Kidney capillary endothelial cell (primary cell): ENCODE measurements at regions not wholly inside any gene's neighbourhood (a gene's known extent, or its start where the extent isn't known, plus 50 kb on each side); places are given as distances from the start of the nearest gene placed in this dataset.

Source experiments
- DNase-seq: peaks from one replicate; pipeline ENCODE4 v3.0.0-alpha.2; 2018; ENCODE audit warnings: low spot score

GRCh38 chr5:77569409-77569808 lies 69.1 kb downstream of the OTP start:
- DNase-seq, result no peak

- no peak for DNase-seq
These were observed 70.0 kb downstream of the OTP start for GRCh38 chr5:77568555-77568954.

DNA sequence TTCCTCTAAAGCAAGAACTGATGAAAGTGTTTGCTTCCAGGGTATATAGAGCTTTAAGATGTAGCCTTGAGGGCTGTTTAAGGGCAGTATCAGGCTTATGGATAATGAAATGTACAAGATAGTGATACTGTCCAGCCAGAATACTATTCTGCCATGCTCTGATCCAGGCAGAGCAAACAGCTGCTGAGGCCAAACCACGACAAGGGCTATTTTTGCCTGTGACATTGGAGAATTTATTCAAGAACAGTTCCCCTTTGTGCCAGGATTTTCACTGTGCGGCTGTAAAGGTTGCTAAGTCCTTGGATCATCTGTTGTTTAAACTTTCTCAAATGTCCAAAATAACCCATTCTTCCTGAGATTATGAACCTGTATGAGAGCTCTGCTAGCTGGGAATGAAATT lies 70.4 kb downstream of the OTP start:
- no peak for DNase-seq

- DNase-seq, result no peak
These were observed 71.4 kb upstream of the WDR41 start for GRCh38 chr5:77563475-77563874.

- DNase-seq, result no peak
These were observed 69.8 kb upstream of the WDR41 start for GRCh38 chr5:77561965-77562364.

- peak; percentile 14 for DNase-seq
These were observed 68.7 kb upstream of the WDR41 start for GRCh38 chr5:77560677-77561263.

GRCh38 chr5:77558266-77558665 lies 66.2 kb upstream of the WDR41 start:
- no peak for DNase-seq

GRCh38 chr5:77550406-77550805 lies 58.3 kb upstream of the WDR41 start:
- no peak for DNase-seq

DNA sequence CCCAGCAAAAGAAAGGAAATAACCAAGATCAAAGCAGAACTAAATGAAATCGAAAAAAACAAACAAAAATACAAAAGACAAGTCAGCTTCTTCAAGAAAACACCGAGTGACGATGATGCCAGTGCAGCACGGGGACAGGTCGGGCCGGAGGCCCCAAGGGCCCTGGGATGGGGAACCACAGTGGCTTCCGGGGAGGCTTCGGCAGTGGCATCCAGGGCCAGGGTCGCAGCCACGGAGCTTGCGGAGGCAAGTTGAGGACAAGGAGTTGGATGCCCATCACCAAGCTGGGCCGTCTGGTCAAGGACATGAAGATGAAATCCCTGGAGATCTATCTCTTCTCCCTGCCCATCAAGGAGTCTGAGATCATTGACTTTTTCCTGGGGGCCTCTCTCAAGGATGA lies 53.2 kb upstream of the WDR41 start:
- no peak for DNase-seq
